T-cell (primary cell): ENCODE measurements at regions not wholly inside any gene's neighbourhood (a gene's known extent, or its start where the extent isn't known, plus 50 kb on each side); places are given as distances from the start of the nearest gene placed in this dataset.

ENCODE experiments used
- ATAC-seq, 4 experiments: fragments of 200-7000 bp in 3 of 4; fragments of 150-1000 bp in 1 of 4; cut with Tn5 transposase; replicated peaks in 1 of 4; 1 replicate in 3 of 4; 2 replicates in 1 of 4; pipeline ENCODE4 v1.10.0; 2021; ENCODE audit warnings: moderate library complexity in 3 of 4, mild to moderate bottlenecking in 2 of 4, moderate number of reproducible peaks in 1 of 4
- CTCF ChIA-PET, 2 donors: fragments of 300-600 bp; sonication (Branson Sonifier 250); formaldehyde crosslinking; loops; one replicate each; lab custom pipeline; 2022; ENCODE audit warnings: antibody characterized with exemption in 2 of 2; lab: Charles Lee
- POLR2A ChIA-PET, 2 donors: fragments of 300-600 bp; sonication (Branson Sonifier 250); formaldehyde crosslinking; loops; one replicate each; lab custom pipeline; 2022; ENCODE audit warnings: antibody characterized with exemption in 2 of 2; lab: Charles Lee
- DNase-seq, 35 experiments: peaks; one replicate each; pipeline versions ENCODE4 v3.0.0 to v3.0.0-alpha.2; 2013 to 2023
- H3K27ac ChIP-seq: one replicate; pipeline ENCODE4 v1.5.1; 2013; ENCODE audit warnings: low read length
- H3K27me3 ChIP-seq, 2 experiments: replicated peaks in 1 of 2; 1 replicate in 1 of 2; 2 replicates in 1 of 2; pipeline versions ENCODE4 v1.6.1 to v1.7.0; 2013; ENCODE audit warnings: low read length in 1 of 2, mixed read lengths in 1 of 2; ENCODE audit not compliant: control insufficient read depth in 2 of 2, insufficient read depth in 2 of 2; ENCODE audit errors: extremely low read depth in 1 of 2
- H3K36me3 ChIP-seq, 2 donors: 1 replicate in 1 of 2; 2 replicates in 1 of 2; pipeline versions ENCODE4 v1.6.1 to v1.7.0; 2013; ENCODE audit warnings: low read length in 1 of 2; ENCODE audit not compliant: control insufficient read depth in 2 of 2, insufficient read depth in 1 of 2; ENCODE audit errors: extremely low read depth in 1 of 2
- H3K4me1 ChIP-seq, 2 experiments: 1 replicate in 1 of 2; 2 replicates in 1 of 2; pipeline versions ENCODE4 v1.6.1 to v1.7.0; 2013; ENCODE audit warnings: low read length in 2 of 2, mixed read lengths in 1 of 2; ENCODE audit not compliant: insufficient read depth in 2 of 2, control insufficient read depth in 1 of 2; ENCODE audit errors: extremely low read depth in 1 of 2
- H3K4me3 ChIP-seq, 2 donors: 1 replicate in 1 of 2; 2 replicates in 1 of 2; pipeline versions ENCODE4 v1.5.1 to v1.7.0; 2013; ENCODE audit warnings: mild to moderate bottlenecking in 2 of 2, low read length in 1 of 2, moderate library complexity in 1 of 2; ENCODE audit not compliant: control insufficient read depth in 1 of 2; ENCODE audit errors: extremely low read depth in 1 of 2
- H3K9me3 ChIP-seq: 2 replicates; pipeline ENCODE4 v1.7.0; 2013
- H3K27ac Mint-ChIP-seq, 2 donors: one replicate each; pipeline ENCODE4 v1.8.0; 2020 to 2021; ENCODE audit warnings: mild to moderate bottlenecking in 2 of 2, mixed read lengths in 2 of 2
- H3K27me3 Mint-ChIP-seq, 2 donors: one replicate each; pipeline ENCODE4 v1.8.0; 2021 to 2022; ENCODE audit warnings: mixed read lengths in 2 of 2
- H3K36me3 Mint-ChIP-seq: one replicate; pipeline ENCODE4 v1.8.0; 2021; ENCODE audit warnings: mixed read lengths
- H3K4me1 Mint-ChIP-seq, 3 donors: one replicate each; pipeline ENCODE4 v1.8.0; 2020 to 2022; ENCODE audit warnings: mixed read lengths in 3 of 3, mild to moderate bottlenecking in 1 of 3
- H3K4me3 Mint-ChIP-seq, 3 donors: one replicate each; pipeline ENCODE4 v1.8.0; 2020 to 2022; ENCODE audit warnings: mild to moderate bottlenecking in 3 of 3, mixed read lengths in 3 of 3, moderate library complexity in 3 of 3
- H3K9me3 Mint-ChIP-seq, 3 donors: one replicate each; pipeline ENCODE4 v1.8.0; 2020 to 2022; ENCODE audit warnings: mixed read lengths in 3 of 3
- WGBS: methylation state at CpG from one replicate; pipeline ENCODE4 v1.1.5; 2013; ENCODE audit warnings: missing lambda C conversion rate; ENCODE audit not compliant: insufficient coverage; 5-methylcytosine and 5-hydroxymethylcytosine counted together

- Mint-ChIP-seq H3K9me3 (peaks cover 0 to 11% (median 7%) of the 10 kb centered on the region in 3 donors), H3K4me1 (no peaks in the 10 kb centered on the region), H3K27ac (no peak overlapping the region), H3K36me3 (no peaks in the 10 kb centered on the region), H3K4me3 (no peak overlapping the region), H3K27me3 (no peaks in the 10 kb centered on the region)
- H3K36me3 ChIP-seq, result no peaks in the 10 kb centered on the region
- CTCF ChIA-PET, result no interaction called here
- no peaks in the 10 kb centered on the region for H3K9me3 ChIP-seq
- DNase-seq, result no peak
- no peak overlapping the region for H3K27ac ChIP-seq
- peaks cover 0 to 6% of the 10 kb centered on the region in 2 experiments for H3K27me3 ChIP-seq
- no peaks in the 10 kb centered on the region for H3K4me1 ChIP-seq
- ATAC-seq, result no peak
- no peak overlapping the region for H3K4me3 ChIP-seq
- POLR2A ChIA-PET, result no interaction called here
- 78% methylated on average over 6 of the region's 9 CpGs for WGBS
Observed at GRCh38 chr3:154486949-154487348, 57.0 kb upstream of the GPR149 start.

GRCh38 chr3:154482507-154482906 lies 52.5 kb upstream of the GPR149 start:
- H3K4me1 Mint-ChIP-seq, result no peaks in the 10 kb centered on the region
- H3K27ac Mint-ChIP-seq, result no peak overlapping the region
- no peaks in the 10 kb centered on the region for H3K36me3 ChIP-seq
- CTCF ChIA-PET, result no interaction called here
- peaks cover 0 to 6% of the 10 kb centered on the region in 2 experiments for H3K27me3 ChIP-seq
- no CpG with 5 or more reads among the region's 3 CpGs for WGBS
- peaks cover 0 to 5% (median 0%) of the 10 kb centered on the region in 3 donors for H3K9me3 Mint-ChIP-seq
- H3K27ac ChIP-seq, result no peak overlapping the region
- no peaks in the 10 kb centered on the region for H3K4me1 ChIP-seq
- no peaks in the 10 kb centered on the region for H3K27me3 Mint-ChIP-seq
- H3K4me3 Mint-ChIP-seq, result no peak overlapping the region
- H3K36me3 Mint-ChIP-seq, result no peaks in the 10 kb centered on the region
- POLR2A ChIA-PET, result no interaction called here
- no peak for DNase-seq
- no peak for ATAC-seq
- H3K9me3 ChIP-seq, result no peaks in the 10 kb centered on the region
- H3K4me3 ChIP-seq, result no peak overlapping the region

- Histone ChIP-seq H3K4me3 (no peak overlapping the region), H3K27ac (no peak overlapping the region), H3K36me3 (no peaks in the 10 kb centered on the region), H3K9me3 (no peaks in the 10 kb centered on the region), H3K27me3 (no peaks in the 10 kb centered on the region), H3K4me1 (no peaks in the 10 kb centered on the region)
- Mint-ChIP-seq H3K4me3 (no peak overlapping the region), H3K27ac (no peak overlapping the region), H3K9me3 (peaks cover 0 to 5% (median 0%) of the 10 kb centered on the region in 3 donors), H3K27me3 (no peaks in the 10 kb centered on the region), H3K36me3 (no peaks in the 10 kb centered on the region), H3K4me1 (no peaks in the 10 kb centered on the region)
- 83% methylated on average over 1 of the region's 4 CpGs for WGBS
- ATAC-seq (no peak), DNase-seq (no peak)
- CTCF ChIA-PET, result no interaction called here
- POLR2A ChIA-PET, result no interaction called here
Observed at GRCh38 chr3:154480033-154480432, 50.0 kb upstream of the GPR149 start.
